PC-3 (cell line): ENCODE measurements at regions not wholly inside any gene's neighbourhood (a gene's known extent, or its start where the extent isn't known, plus 50 kb on each side); places are given as distances from the start of the nearest gene placed in this dataset.

Source experiments
- ATAC-seq: fragments of 200-7000 bp; cut with Tn5 transposase; 2 replicates; pipeline ENCODE4 v1.9.1; 2020; ENCODE audit warnings: mild to moderate bottlenecking, moderate library complexity
- BruUV-seq: library from RNA; stranded (reverse); fragments of 400-500 nt; replicated peaks from 2 replicates; lab custom pipeline; 2021; lab: Mats Ljungman, UMichigan
- CTCF ChIA-PET: fragments of 300-600 bp; sonication (Branson Sonifier 250); formaldehyde crosslinking; loops from one replicate; lab custom pipeline; 2022; ENCODE audit warnings: antibody characterized with exemption; lab: Charles Lee
- POLR2A ChIA-PET: fragments of 300-600 bp; sonication (Branson Sonifier 250); formaldehyde crosslinking; loops from one replicate; lab custom pipeline; 2022; ENCODE audit warnings: antibody characterized with exemption; ENCODE audit not compliant: unreplicated experiment; lab: Charles Lee
- DNase-seq: peaks from one replicate; pipeline ENCODE4 v3.0.0-alpha.2; 2015
- H2AFZ ChIP-seq: fragments of 300-600 bp; sonication (generic); 2 replicates; pipeline ENCODE4 v1.6.0; 2016; ENCODE audit warnings: antibody characterized with exemption, low read length
- H3F3A ChIP-seq: fragments of 300-600 bp; sonication (generic); one replicate; pipeline ENCODE4 v1.6.0; 2017; ENCODE audit warnings: antibody characterized with exemption, low read length, control low read depth, mild to moderate bottlenecking; ENCODE audit not compliant: unreplicated experiment
- H3K27ac ChIP-seq: fragments of 300-600 bp; sonication (generic); 2 replicates; pipeline ENCODE4 v1.5.1; 2016; ENCODE audit warnings: mild to moderate bottlenecking, low read length
- H3K27me3 ChIP-seq: fragments of 300-600 bp; sonication (generic); 2 replicates; pipeline ENCODE4 v1.6.1; 2016; ENCODE audit warnings: low read length, mixed read lengths
- H3K36me3 ChIP-seq: fragments of 300-600 bp; sonication (generic); 2 replicates; pipeline ENCODE4 v1.6.1; 2016; ENCODE audit warnings: low read depth, mixed run types, low read length, mixed read lengths
- H3K4me1 ChIP-seq: fragments of 300-600 bp; sonication (generic); 2 replicates; pipeline ENCODE4 v1.5.1; 2016; ENCODE audit warnings: low read length; ENCODE audit not compliant: insufficient read depth
- H3K4me2 ChIP-seq: fragments of 300-600 bp; sonication (generic); 2 replicates; pipeline ENCODE4 v1.6.0; 2016; ENCODE audit warnings: low read length
- H3K4me3 ChIP-seq: fragments of 300-600 bp; sonication (generic); 2 replicates; pipeline ENCODE4 v1.5.1; 2016; ENCODE audit warnings: mild to moderate bottlenecking, low read length, mixed read lengths
- H3K79me2 ChIP-seq: fragments of 300-600 bp; sonication (generic); 2 replicates; pipeline ENCODE4 v1.6.1; 2017; ENCODE audit warnings: low read length, mixed read lengths
- H3K9ac ChIP-seq: fragments of 300-600 bp; sonication (generic); 2 replicates; pipeline ENCODE4 v1.6.0; 2016; ENCODE audit warnings: mild to moderate bottlenecking, low read length
- H3K9me2 ChIP-seq: fragments of 300-600 bp; sonication (generic); replicated peaks from 2 replicates; pipeline ENCODE4 v1.6.1; 2016; ENCODE audit warnings: mixed run types, low read length, mixed read lengths
- H3K9me3 ChIP-seq: fragments of 300-600 bp; sonication (generic); 2 replicates; pipeline ENCODE4 v1.6.1; 2016; ENCODE audit warnings: low read length, mixed read lengths
- H4K20me1 ChIP-seq: fragments of 300-600 bp; sonication (generic); 2 replicates; pipeline ENCODE4 v1.6.1; 2016; ENCODE audit warnings: low read length, mixed read lengths
- EZH2 ChIP-seq: fragments of 300-600 bp; sonication (generic); IDR thresholded peaks from one replicate; pipeline ENCODE4 v1.6.1; 2017; ENCODE audit warnings: antibody characterized with exemption, mild to moderate bottlenecking, low read length; ENCODE audit not compliant: unreplicated experiment
- EZH2phosphoT487 ChIP-seq: fragments of 300-600 bp; sonication (generic); IDR thresholded peaks from 2 replicates; pipeline ENCODE4 v1.6.1; 2018; ENCODE audit warnings: mild to moderate bottlenecking, antibody characterized with exemption, low read length, borderline replicate concordance
- intact Hi-C: fragments of 100-400 bp; cut with micrococcal nuclease; formaldehyde crosslinking; loops from 2 replicates; pipeline ENCODE4 v1.9.0; 2023
- TF ChIP-seq, protein P1 (sequence below): fragments of 300-600 bp; sonication (generic); conservative IDR thresholded peaks from 2 replicates; pipeline ENCODE4 v1.5.1; 2017; ENCODE audit warnings: antibody characterized with exemption, low read depth, mild to moderate bottlenecking, low read length

DNA sequence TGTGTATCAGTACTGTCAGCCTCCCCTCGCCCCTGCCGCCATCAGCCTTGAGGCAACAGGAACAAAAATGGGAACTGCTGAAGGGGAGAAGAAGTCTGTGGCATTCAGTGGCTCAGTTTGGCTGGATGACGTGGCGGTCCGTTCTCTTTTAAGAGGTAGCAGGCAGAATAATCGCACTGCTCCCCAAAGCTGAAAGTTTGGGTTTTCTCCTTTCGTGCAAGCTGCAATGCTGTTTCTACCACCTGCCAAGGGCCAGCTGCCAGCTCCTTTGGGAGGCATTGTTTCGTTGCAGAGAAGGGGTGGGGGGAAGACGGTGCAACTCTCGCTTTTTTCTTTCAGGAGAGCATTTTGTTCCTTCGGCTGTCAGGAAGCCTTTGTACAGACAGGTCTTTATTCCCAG lies 369.6 kb upstream of the RORA start:
- CTCF ChIA-PET = no interaction called here
- Histone ChIP-seq H3K36me3 (no peaks in the 10 kb centered on the region), H3K4me3 (no peak overlapping the region), H3K9ac (no peak overlapping the region), H3K27me3 (peaks cover 30% of the 10 kb centered on the region), H3F3A (no peaks in the 10 kb centered on the region), H3K79me2 (no peaks in the 10 kb centered on the region), H2AFZ (no peak overlapping the region), H3K9me2 (no peaks in the 10 kb centered on the region), H3K27ac (no peak overlapping the region), H3K4me1 (no peaks in the 10 kb centered on the region), H4K20me1 (no peaks in the 10 kb centered on the region), H3K9me3 (no peaks in the 10 kb centered on the region), H3K4me2 (no peak overlapping the region)
- BruUV-seq = no TSS peak
- no peak for TF ChIP-seq EZH2phosphoT487
- TF ChIP-seq, protein P1, sequence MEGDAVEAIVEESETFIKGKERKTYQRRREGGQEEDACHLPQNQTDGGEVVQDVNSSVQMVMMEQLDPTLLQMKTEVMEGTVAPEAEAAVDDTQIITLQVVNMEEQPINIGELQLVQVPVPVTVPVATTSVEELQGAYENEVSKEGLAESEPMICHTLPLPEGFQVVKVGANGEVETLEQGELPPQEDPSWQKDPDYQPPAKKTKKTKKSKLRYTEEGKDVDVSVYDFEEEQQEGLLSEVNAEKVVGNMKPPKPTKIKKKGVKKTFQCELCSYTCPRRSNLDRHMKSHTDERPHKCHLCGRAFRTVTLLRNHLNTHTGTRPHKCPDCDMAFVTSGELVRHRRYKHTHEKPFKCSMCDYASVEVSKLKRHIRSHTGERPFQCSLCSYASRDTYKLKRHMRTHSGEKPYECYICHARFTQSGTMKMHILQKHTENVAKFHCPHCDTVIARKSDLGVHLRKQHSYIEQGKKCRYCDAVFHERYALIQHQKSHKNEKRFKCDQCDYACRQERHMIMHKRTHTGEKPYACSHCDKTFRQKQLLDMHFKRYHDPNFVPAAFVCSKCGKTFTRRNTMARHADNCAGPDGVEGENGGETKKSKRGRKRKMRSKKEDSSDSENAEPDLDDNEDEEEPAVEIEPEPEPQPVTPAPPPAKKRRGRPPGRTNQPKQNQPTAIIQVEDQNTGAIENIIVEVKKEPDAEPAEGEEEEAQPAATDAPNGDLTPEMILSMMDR = no peak
- TF ChIP-seq EZH2 = no peak
- POLR2A ChIA-PET = no interaction called here
- ATAC-seq (no peak), DNase-seq (no peak)
- intact Hi-C loops = no loop called here

DNA sequence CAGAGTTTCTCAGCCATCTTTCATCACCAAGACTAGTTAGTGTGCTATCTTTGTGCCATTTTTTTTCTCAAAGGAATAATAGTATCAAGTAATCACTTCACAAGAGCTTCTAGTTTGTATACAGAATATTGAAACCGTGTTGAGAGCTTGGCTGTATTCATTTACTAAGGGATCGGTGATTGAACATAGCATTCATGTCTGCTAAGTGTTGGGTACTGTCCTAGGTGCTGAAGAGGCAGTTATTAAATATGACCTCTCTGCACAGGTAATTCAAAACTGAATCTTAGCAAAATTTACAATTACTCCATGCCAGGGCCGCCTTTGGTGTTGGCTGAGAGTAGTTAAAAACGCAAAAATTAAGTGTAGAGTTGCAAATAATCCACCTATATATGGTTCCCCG lies 355.3 kb upstream of the RORA start:
- Histone ChIP-seq H3K27me3 (0 out of 2 replicates have a peak, but pooled peaks cover under 1% of the 10 kb centered on the region), H3K36me3 (no peaks in the 10 kb centered on the region), H3K79me2 (no peaks in the 10 kb centered on the region), H4K20me1 (no peaks in the 10 kb centered on the region), H3K9me3 (no peaks in the 10 kb centered on the region), H3K9me2 (no peaks in the 10 kb centered on the region), H3F3A (no peaks in the 10 kb centered on the region), H3K4me3 (no peak overlapping the region), H3K4me1 (no peaks in the 10 kb centered on the region), H2AFZ (no peak overlapping the region), H3K4me2 (no peak overlapping the region), H3K27ac (no peak overlapping the region), H3K9ac (no peak overlapping the region)
- TF ChIP-seq, protein P1 = no peak
- TF ChIP-seq EZH2 = no peak
- TF ChIP-seq EZH2phosphoT487 = no peak
- POLR2A ChIA-PET = no interaction called here
- DNase-seq (peak; percentile 20), ATAC-seq (no peak)
- BruUV-seq = no TSS peak
- intact Hi-C loops = no loop called here
- CTCF ChIA-PET = no interaction called here

DNA sequence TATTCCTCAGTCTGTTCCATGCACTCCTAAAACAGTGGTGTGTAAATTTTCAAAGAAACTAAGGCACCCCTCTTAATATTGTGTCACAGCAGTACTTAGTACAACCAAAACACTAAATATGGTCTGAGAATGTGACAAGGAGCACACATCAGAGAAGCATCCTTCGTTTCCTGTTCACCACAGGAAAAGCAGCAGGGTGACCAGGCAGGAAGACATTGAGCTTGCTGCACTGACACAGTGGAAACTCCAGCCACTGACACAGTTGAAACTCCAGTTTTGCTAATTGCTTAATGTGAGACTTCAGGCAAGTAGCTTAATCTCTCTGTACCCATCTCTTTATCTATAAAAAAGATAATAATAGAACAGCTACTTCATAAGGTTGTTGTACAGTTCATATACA lies 353.0 kb upstream of the RORA start:
- H4K20me1 ChIP-seq = no peaks in the 10 kb centered on the region
- H3K9ac ChIP-seq = no peak overlapping the region
- H3K79me2 ChIP-seq = no peaks in the 10 kb centered on the region
- no peak for DNase-seq
- H3K27me3 ChIP-seq = peaks cover 5% of the 10 kb centered on the region; the same call in 1 of the 2 replicates
- no peaks in the 10 kb centered on the region for H3K36me3 ChIP-seq
- H3F3A ChIP-seq = no peaks in the 10 kb centered on the region
- no peak overlapping the region for H3K27ac ChIP-seq
- H3K4me3 ChIP-seq = no peak overlapping the region
- no TSS peak for BruUV-seq
- H3K4me2 ChIP-seq = no peak overlapping the region
- H2AFZ ChIP-seq = no peak overlapping the region
- TF ChIP-seq EZH2phosphoT487 (no peak), EZH2 (no peak)
- TF ChIP-seq, protein P1 = no peak
- no peaks in the 10 kb centered on the region for H3K4me1 ChIP-seq
- no peaks in the 10 kb centered on the region for H3K9me2 ChIP-seq
- no peak for ATAC-seq
- ChIA-PET CTCF (no interaction called here), POLR2A (no interaction called here)
- intact Hi-C loops = no loop called here
- H3K9me3 ChIP-seq = no peaks in the 10 kb centered on the region
